GM23338 (cell line): ENCODE measurements at regions not wholly inside any gene's neighbourhood (a gene's known extent, or its start where the extent isn't known, plus 50 kb on each side); places are given as distances from the start of the nearest gene placed in this dataset.

Experiments
- ATAC-seq: fragments of 200-7000 bp; cut with Tn5 transposase; 3 replicates; pipeline ENCODE4 v1.9.1; 2020
- DNase-seq: peaks from one replicate; pipeline ENCODE4 v3.0.0-alpha.2; 2015; ENCODE audit warnings: low spot score
- H2AFZ ChIP-seq: fragments of 200-600 bp; sonication (generic); 2 replicates; pipeline ENCODE4 v1.8.0; 2016; ENCODE audit warnings: antibody characterized with exemption, mild to moderate bottlenecking, moderate library complexity
- H3F3A ChIP-seq: fragments of 200-600 bp; sonication (generic); replicated peaks from 2 replicates; pipeline ENCODE4 v1.8.0; 2017; ENCODE audit warnings: antibody characterized with exemption, mixed run types, low read depth
- H3K27ac ChIP-seq: fragments of 200-600 bp; sonication (generic); 2 replicates; pipeline ENCODE4 v1.6.1; 2016; ENCODE audit warnings: low read depth
- H3K27me3 ChIP-seq: fragments of 200-600 bp; sonication (generic); 2 replicates; pipeline ENCODE4 v1.8.0; 2016; ENCODE audit warnings: mild to moderate bottlenecking, mixed run types, moderate library complexity; ENCODE audit not compliant: insufficient read depth
- H3K36me3 ChIP-seq: fragments of 200-600 bp; sonication (generic); 2 replicates; pipeline ENCODE4 v1.8.0; 2016; ENCODE audit warnings: mild to moderate bottlenecking; ENCODE audit not compliant: insufficient read depth
- H3K4me1 ChIP-seq: fragments of 200-600 bp; sonication (generic); 2 replicates; pipeline ENCODE4 v1.8.0; 2016; ENCODE audit warnings: mild to moderate bottlenecking, moderate library complexity; ENCODE audit not compliant: insufficient read depth
- H3K4me2 ChIP-seq: fragments of 200-600 bp; sonication (generic); 2 replicates; pipeline ENCODE4 v1.7.1; 2017; ENCODE audit warnings: mixed run types
- H3K4me3 ChIP-seq: fragments of 200-600 bp; sonication (generic); 2 replicates; pipeline ENCODE4 v1.6.1; 2016; ENCODE audit warnings: mixed run types
- H3K79me2 ChIP-seq: fragments of 200-600 bp; sonication (generic); replicated peaks from 2 replicates; pipeline ENCODE4 v1.8.0; 2017; ENCODE audit warnings: mild to moderate bottlenecking; ENCODE audit not compliant: insufficient read depth
- H3K9me2 ChIP-seq: fragments of 200-600 bp; sonication (generic); 2 replicates; pipeline ENCODE4 v1.8.0; 2017; ENCODE audit not compliant: insufficient read depth
- H4K20me1 ChIP-seq: fragments of 200-600 bp; sonication (generic); replicated peaks from 2 replicates; pipeline ENCODE4 v1.8.0; 2017; ENCODE audit warnings: mild to moderate bottlenecking; ENCODE audit not compliant: insufficient read depth
- H3K27ac Mint-ChIP-seq: 2 replicates; pipeline ENCODE4 v1.8.0; 2020; ENCODE audit warnings: inconsistent platforms, mild to moderate bottlenecking, moderate library complexity, mixed read lengths
- H3K27me3 Mint-ChIP-seq: 3 replicates; pipeline ENCODE4 v1.8.0; 2022; ENCODE audit warnings: low read depth, mild to moderate bottlenecking, moderate library complexity, mixed read lengths, inconsistent platforms; ENCODE audit not compliant: insufficient read depth, poor library complexity
- H3K36me3 Mint-ChIP-seq: 3 replicates; pipeline ENCODE4 v1.8.0; 2021; ENCODE audit warnings: low read depth, mild to moderate bottlenecking, inconsistent platforms, moderate library complexity, mixed read lengths
- H3K4me1 Mint-ChIP-seq: 3 replicates; pipeline ENCODE4 v1.8.0; 2020; ENCODE audit warnings: mild to moderate bottlenecking, inconsistent platforms, mixed read lengths
- H3K4me3 Mint-ChIP-seq: 3 replicates; pipeline ENCODE4 v1.8.0; 2021; ENCODE audit warnings: moderate library complexity, mild to moderate bottlenecking, inconsistent platforms, mixed read lengths
- H3K9me3 Mint-ChIP-seq: 3 replicates; pipeline ENCODE4 v1.8.0; 2020; ENCODE audit warnings: moderate library complexity, mild to moderate bottlenecking, inconsistent platforms, mixed read lengths
- CREB1 ChIP-seq: fragments of 250-450 bp; sonication (Bioruptor Pico); IDR thresholded peaks from 2 replicates; pipeline ENCODE4 v1.5.0; 2020; ENCODE audit warnings: low read depth, mild to moderate bottlenecking, moderate library complexity
- CTCF ChIP-seq, 2 experiments: fragments of 200-600 bp in 1 of 2; sonication (generic) in 1 of 2; conservative IDR thresholded peaks; 2 replicates each; pipeline versions ENCODE4 v1.5.1 to v1.6.1; 2016 to 2017; ENCODE audit warnings: antibody characterized with exemption in 2 of 2, low read depth in 2 of 2, mild to moderate bottlenecking in 2 of 2, moderate library complexity in 1 of 2
- ETS1 ChIP-seq: IDR thresholded peaks from 2 replicates; pipeline ENCODE4 v1.6.1; 2016; ENCODE audit warnings: antibody characterized with exemption
- EZH2 ChIP-seq: fragments of 200-600 bp; sonication (generic); IDR thresholded peaks from one replicate; pipeline ENCODE4 v1.8.0; 2017; ENCODE audit warnings: antibody characterized with exemption, mild to moderate bottlenecking, low read depth; ENCODE audit not compliant: unreplicated experiment
- EZH2phosphoT487 ChIP-seq: fragments of 200-600 bp; sonication (generic); IDR thresholded peaks from one replicate; pipeline ENCODE4 v1.8.1; 2018; ENCODE audit warnings: antibody characterized with exemption; ENCODE audit not compliant: unreplicated experiment
- JUNB ChIP-seq: IDR thresholded peaks from one replicate; pipeline ENCODE4 v1.6.1; 2016; ENCODE audit warnings: antibody characterized with exemption; ENCODE audit not compliant: unreplicated experiment
- NANOG ChIP-seq: IDR thresholded peaks from 2 replicates; pipeline ENCODE4 v1.6.1; 2016; ENCODE audit warnings: antibody characterized with exemption, borderline replicate concordance
- POLR2AphosphoS5 ChIP-seq: IDR thresholded peaks from 2 replicates; pipeline ENCODE4 v1.6.1; 2016; ENCODE audit warnings: antibody characterized with exemption, low read depth
- REST ChIP-seq: IDR thresholded peaks from one replicate; pipeline ENCODE4 v1.6.1; 2018; ENCODE audit warnings: antibody characterized with exemption; ENCODE audit not compliant: unreplicated experiment
- STAT1 ChIP-seq: IDR thresholded peaks from one replicate; pipeline ENCODE4 v1.6.1; 2016; ENCODE audit warnings: antibody characterized with exemption; ENCODE audit not compliant: unreplicated experiment
- ZNF114 ChIP-seq: fragments of 250-450 bp; sonication (Bioruptor Pico); IDR thresholded peaks from 2 replicates; pipeline ENCODE4 v1.5.0; 2020; ENCODE audit warnings: mild to moderate bottlenecking, moderate library complexity
- ZNF331 ChIP-seq: fragments of 250-450 bp; sonication (Bioruptor Pico); IDR thresholded peaks from 2 replicates; pipeline ENCODE4 v1.5.0; 2020; ENCODE audit warnings: low read depth, mild to moderate bottlenecking, moderate library complexity
- ZNF462 ChIP-seq: fragments of 250-450 bp; sonication (Bioruptor Pico); IDR thresholded peaks from 2 replicates; pipeline ENCODE4 v1.5.0; 2020; ENCODE audit warnings: mild to moderate bottlenecking, moderate library complexity

GRCh38 chr11:23496340-23496739 is 636.1 kb upstream of the CCDC179 start:
- ATAC-seq = no peak

More at GRCh38 chr11:23496340-23496739, 636.1 kb upstream of the CCDC179 start:
- Mint-ChIP-seq H3K4me3 (no peak overlapping the region), H3K4me1 (peaks cover 25% of the 10 kb centered on the region), H3K36me3 (peaks cover 14% of the 10 kb centered on the region), H3K27ac (no peak overlapping the region), H3K9me3 (peaks cover 5% of the 10 kb centered on the region), H3K27me3 (peaks cover 2% of the 10 kb centered on the region)
- Histone ChIP-seq H3K27me3 (no peaks in the 10 kb centered on the region), H3K79me2 (no peaks in the 10 kb centered on the region), H3K4me1 (peaks cover 15% of the 10 kb centered on the region; the same call in 1 of the 2 replicates), H3K36me3 (no peaks in the 10 kb centered on the region), H3F3A (no peaks in the 10 kb centered on the region), H4K20me1 (no peaks in the 10 kb centered on the region), H2AFZ (no peak overlapping the region), H3K27ac (no peak overlapping the region), H3K4me3 (no peak overlapping the region), H3K9me2 (peaks cover 19% of the 10 kb centered on the region; the same call in 1 of the 2 replicates), H3K4me2 (no peak overlapping the region)
- no peak for DNase-seq
- TF ChIP-seq EZH2phosphoT487 (no peak), POLR2AphosphoS5 (no peak), EZH2 (no peak), REST (no peak), ETS1 (no peak), NANOG (no peak), ZNF331 (CRISPR knock-in tag) (no peak), ZNF114 (no peak), JUNB (no peak), CREB1 (CRISPR knock-in tag) (no peak), STAT1 (no peak), CTCF (conservative IDR thresholded peaks at IDR 0.05; ENCODE audit: low read depth in 2 of 2) (no peak), ZNF462 (CRISPR knock-in tag) (no peak)
